ENCODE measurements at regions not wholly inside any gene's neighbourhood (a gene's known extent, or its start where the extent isn't known, plus 50 kb on each side); places are given as distances from the start of the nearest gene placed in this dataset.
"Not testable (repeated sequence)": the region's sequence is repeated elsewhere in the genome, so short reads cannot be mapped to it uniquely, and the experiment has no call there.

DNA sequence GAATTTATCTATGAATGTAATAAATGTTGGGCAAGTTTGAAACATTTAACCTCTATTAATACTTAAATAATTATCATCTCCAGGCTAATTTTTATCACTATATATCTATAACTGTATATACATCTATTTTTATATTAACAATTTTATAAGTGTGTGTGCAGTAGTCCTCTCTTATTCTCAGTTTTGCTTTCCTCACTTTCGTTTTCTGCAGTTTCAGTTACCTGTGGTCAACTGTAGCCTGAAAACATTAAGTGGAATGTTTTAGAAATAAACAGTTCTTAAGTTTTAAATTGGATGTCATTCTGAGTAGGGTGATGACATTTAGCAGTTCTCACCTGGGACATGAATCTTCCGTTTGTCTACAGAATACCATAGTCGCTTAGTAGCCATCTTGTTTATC, 379.4 kb upstream of the MAN1A1 start:
- TF ChIP-seq, protein P1, sequence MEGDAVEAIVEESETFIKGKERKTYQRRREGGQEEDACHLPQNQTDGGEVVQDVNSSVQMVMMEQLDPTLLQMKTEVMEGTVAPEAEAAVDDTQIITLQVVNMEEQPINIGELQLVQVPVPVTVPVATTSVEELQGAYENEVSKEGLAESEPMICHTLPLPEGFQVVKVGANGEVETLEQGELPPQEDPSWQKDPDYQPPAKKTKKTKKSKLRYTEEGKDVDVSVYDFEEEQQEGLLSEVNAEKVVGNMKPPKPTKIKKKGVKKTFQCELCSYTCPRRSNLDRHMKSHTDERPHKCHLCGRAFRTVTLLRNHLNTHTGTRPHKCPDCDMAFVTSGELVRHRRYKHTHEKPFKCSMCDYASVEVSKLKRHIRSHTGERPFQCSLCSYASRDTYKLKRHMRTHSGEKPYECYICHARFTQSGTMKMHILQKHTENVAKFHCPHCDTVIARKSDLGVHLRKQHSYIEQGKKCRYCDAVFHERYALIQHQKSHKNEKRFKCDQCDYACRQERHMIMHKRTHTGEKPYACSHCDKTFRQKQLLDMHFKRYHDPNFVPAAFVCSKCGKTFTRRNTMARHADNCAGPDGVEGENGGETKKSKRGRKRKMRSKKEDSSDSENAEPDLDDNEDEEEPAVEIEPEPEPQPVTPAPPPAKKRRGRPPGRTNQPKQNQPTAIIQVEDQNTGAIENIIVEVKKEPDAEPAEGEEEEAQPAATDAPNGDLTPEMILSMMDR (IDR thresholded peaks at IDR 0.05; ENCODE audit: insufficient read depth, low read depth, low read length), result no peak
- H3K4me3 ChIP-seq (ENCODE audit: low read depth, low read length), result no peak overlapping the region
- no peak for DNase-seq (ENCODE audit: low read depth)

DNA sequence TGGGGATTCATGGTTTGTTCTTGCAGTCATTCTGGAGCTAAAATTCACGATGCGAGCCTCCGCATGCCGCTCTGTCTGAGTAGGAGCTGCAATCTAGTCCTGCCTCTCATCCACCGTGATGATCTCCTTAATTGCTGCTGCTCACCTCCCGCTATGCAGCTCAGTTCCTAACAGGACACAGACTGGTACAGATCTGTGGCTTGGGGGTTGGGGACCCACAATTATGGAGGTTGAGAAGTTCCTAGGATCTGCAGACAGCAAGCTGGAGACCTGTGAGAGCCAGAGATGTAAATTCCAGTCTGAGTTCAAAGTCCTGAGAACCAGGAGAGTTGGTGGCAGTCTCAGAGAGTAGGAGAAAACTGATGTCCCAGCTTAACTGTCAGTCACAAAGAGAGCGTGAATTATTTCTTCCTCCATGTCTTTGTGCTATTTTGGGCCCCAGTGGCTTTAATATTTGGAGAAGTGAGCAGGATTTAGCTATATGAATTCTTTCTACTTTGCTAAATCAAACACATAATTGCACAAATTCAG, 378.7 kb upstream of the MAN1A1 start:
- no peak for DNase-seq (ENCODE audit: low read depth)
- TF ChIP-seq, protein P1 (IDR thresholded peaks at IDR 0.05; ENCODE audit: insufficient read depth, low read depth, low read length), result no peak

DNA sequence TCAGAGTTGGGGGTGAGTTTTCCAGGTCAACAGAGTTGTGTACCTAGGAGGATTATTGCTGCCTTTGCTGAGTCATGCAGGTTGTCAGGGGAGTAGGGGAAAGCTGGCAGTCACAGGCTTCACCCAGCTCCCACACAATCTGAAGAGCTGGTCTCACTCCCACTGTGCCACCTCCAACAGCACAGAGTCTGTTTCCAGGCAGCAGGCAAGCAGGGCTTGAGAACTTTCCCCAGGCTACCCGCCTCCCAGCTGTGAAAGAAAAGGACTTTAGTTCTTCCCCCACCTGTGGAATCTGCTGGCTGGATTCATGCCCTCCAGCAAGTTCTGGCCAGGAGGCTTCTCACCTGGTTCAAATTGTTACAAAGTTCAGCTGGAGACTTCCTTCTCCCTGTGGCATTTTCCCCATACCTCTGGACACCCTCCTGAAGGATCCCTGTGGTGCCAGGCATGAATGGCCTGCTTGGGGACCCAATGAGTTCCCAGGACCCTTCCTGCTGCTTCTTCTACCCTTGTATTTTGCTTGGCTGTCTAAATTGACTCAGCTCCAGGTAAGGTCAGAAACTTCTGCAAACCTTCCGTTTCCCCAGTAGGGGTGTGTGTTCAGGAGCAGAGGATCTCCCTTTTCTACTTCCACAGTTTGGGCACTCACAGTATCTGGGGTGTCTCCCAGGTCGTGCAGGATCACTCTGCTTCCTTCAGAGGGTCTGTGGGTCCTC, 378.1 kb upstream of the MAN1A1 start:
- DNase-seq (ENCODE audit: low read depth), result no peak
- no peak overlapping the region for H3K4me3 ChIP-seq (ENCODE audit: low read depth, low read length)
- TF ChIP-seq, protein P1 (IDR thresholded peaks at IDR 0.05; ENCODE audit: insufficient read depth, low read depth, low read length), result no peak

More for the DNA sequence above, 378.7 kb upstream of the MAN1A1 start:
- H3K4me3 ChIP-seq (ENCODE audit: low read depth, low read length), result no peak overlapping the region

DNA sequence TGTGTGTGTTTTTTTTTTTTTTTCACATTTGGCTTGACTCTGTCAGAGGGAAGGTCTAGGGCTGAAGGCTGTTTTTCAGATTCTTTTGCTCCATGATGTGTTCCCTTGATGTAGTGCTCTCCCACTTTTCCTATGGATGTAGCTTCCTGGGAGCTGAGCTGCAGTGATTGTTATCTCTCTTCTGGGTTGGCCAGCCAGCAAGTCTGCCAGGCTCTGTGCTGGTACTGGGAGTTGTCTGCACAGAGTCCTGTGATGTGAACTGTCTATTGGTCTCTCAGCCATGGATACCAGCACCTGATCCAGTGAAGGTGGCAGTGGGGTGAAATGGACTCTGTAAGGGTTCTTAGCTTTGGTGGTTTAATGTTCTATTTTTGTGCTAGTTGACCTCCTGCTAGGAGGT, 377.4 kb upstream of the MAN1A1 start:
- not testable (repeated sequence) for DNase-seq (ENCODE audit: low read depth)

DNA sequence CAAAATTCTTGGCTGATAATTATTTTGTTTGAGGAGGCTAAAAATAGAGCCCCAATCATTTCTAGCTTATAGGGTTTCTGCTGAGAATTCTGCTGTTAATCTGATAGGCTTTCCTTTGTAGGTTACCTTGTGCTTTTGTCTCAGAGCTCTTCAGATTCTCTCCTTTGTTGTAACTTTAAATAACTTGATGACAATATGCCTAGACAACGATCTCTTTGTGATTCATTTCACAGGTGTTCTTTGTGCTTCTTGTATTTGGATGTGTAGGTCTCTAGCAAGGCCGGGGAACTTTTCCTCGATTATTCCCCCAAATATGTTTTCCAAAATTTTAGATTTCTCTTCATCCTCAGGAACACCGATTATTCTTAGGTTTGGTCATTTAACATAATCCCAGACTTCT, 376.5 kb upstream of the MAN1A1 start:
- no peak overlapping the region for H3K4me3 ChIP-seq (ENCODE audit: low read depth, low read length)
- no peak for DNase-seq (ENCODE audit: low read depth)
- TF ChIP-seq, protein P1 (IDR thresholded peaks at IDR 0.05; ENCODE audit: insufficient read depth, low read depth, low read length), result no peak

More for the DNA sequence above, 377.4 kb upstream of the MAN1A1 start:
- not testable (repeated sequence) for H3K4me3 ChIP-seq (ENCODE audit: low read depth, low read length)

GRCh38 chr6:119720160-119720559, 370.6 kb upstream of the MAN1A1 start:
- no peak overlapping the region for H3K4me3 ChIP-seq (ENCODE audit: low read depth, low read length)
- TF ChIP-seq, protein P1 (IDR thresholded peaks at IDR 0.05; ENCODE audit: insufficient read depth, low read depth, low read length), result peak; percentile 37
- peak; percentile 12 for DNase-seq (ENCODE audit: low read depth)

GRCh38 chr6:119717942-119718341, 368.4 kb upstream of the MAN1A1 start:
- H3K4me3 ChIP-seq (ENCODE audit: low read depth, low read length), result no peak overlapping the region
- DNase-seq (ENCODE audit: low read depth), result no peak
- TF ChIP-seq, protein P1 (IDR thresholded peaks at IDR 0.05; ENCODE audit: insufficient read depth, low read depth, low read length), result no peak
